Hepatocyte (in vitro differentiated cells): ENCODE measurements at regions not wholly inside any gene's neighbourhood (a gene's known extent, or its start where the extent isn't known, plus 50 kb on each side); places are given as distances from the start of the nearest gene placed in this dataset.

Experiments
- DNase-seq: peaks from one replicate; pipeline ENCODE4 v3.0.0-alpha.2; 2016; ENCODE audit warnings: low spot score
- H2AFZ ChIP-seq: fragments of 200-600 bp; sonication (generic); 2 replicates; pipeline ENCODE4 v1.6.0; 2016; ENCODE audit warnings: antibody characterized with exemption, mild to moderate bottlenecking
- H3K27ac ChIP-seq: fragments of 200-600 bp; sonication (generic); 2 replicates; pipeline ENCODE4 v1.5.1; 2016; ENCODE audit warnings: mild to moderate bottlenecking
- H3K27me3 ChIP-seq: fragments of 200-600 bp; sonication (generic); 2 replicates; pipeline ENCODE4 v1.6.1; 2016
- H3K36me3 ChIP-seq: fragments of 200-600 bp; sonication (generic); replicated peaks from 2 replicates; pipeline ENCODE4 v1.5.1; 2016; ENCODE audit warnings: low read depth; ENCODE audit not compliant: insufficient read depth
- H3K4me1 ChIP-seq: fragments of 200-600 bp; sonication (generic); 2 replicates; pipeline ENCODE4 v1.5.1; 2016; ENCODE audit warnings: mild to moderate bottlenecking, moderate library complexity; ENCODE audit not compliant: insufficient read depth
- H3K4me2 ChIP-seq: fragments of 200-600 bp; sonication (generic); 2 replicates; pipeline ENCODE4 v1.6.0; 2016
- H3K4me3 ChIP-seq: fragments of 200-600 bp; sonication (generic); 2 replicates; pipeline ENCODE4 v1.5.1; 2016; ENCODE audit warnings: mild to moderate bottlenecking
- H3K79me2 ChIP-seq: fragments of 200-600 bp; sonication (generic); 2 replicates; pipeline ENCODE4 v1.6.0; 2017; ENCODE audit warnings: mild to moderate bottlenecking
- H3K9me2 ChIP-seq: fragments of 200-600 bp; sonication (generic); replicated peaks from 2 replicates; pipeline ENCODE4 v1.6.0; 2017; ENCODE audit warnings: mild to moderate bottlenecking; ENCODE audit not compliant: insufficient read depth
- H3K9me3 ChIP-seq: fragments of 200-600 bp; sonication (generic); 2 replicates; pipeline ENCODE4 v1.5.1; 2016; ENCODE audit warnings: low read depth, mild to moderate bottlenecking
- H4K20me1 ChIP-seq: fragments of 200-600 bp; sonication (generic); 2 replicates; pipeline ENCODE4 v1.6.0; 2016; ENCODE audit warnings: mild to moderate bottlenecking; ENCODE audit not compliant: insufficient read depth, poor library complexity, severe bottlenecking
- EZH2 ChIP-seq: fragments of 200-600 bp; sonication (generic); IDR thresholded peaks from 2 replicates; pipeline ENCODE4 v1.6.1; 2016; ENCODE audit warnings: antibody characterized with exemption, mild to moderate bottlenecking, borderline replicate concordance
- EZH2phosphoT487 ChIP-seq: fragments of 200-600 bp; sonication (generic); IDR thresholded peaks from one replicate; pipeline ENCODE4 v1.6.1; 2018; ENCODE audit warnings: antibody characterized with exemption, mild to moderate bottlenecking, low read depth, moderate library complexity; ENCODE audit not compliant: unreplicated experiment, severe bottlenecking
- WGBS: methylation state at CpG from one replicate; pipeline ENCODE4 v1.1.6; 2016; ENCODE audit warnings: low lambda C conversion rate; ENCODE audit errors: missing lambda C conversion rate; 5-methylcytosine and 5-hydroxymethylcytosine counted together
- TF ChIP-seq, protein P1 (sequence below): fragments of 200-600 bp; sonication (generic); IDR thresholded peaks from 2 replicates; pipeline ENCODE4 v1.5.1; 2016; ENCODE audit warnings: antibody characterized with exemption, mild to moderate bottlenecking; ENCODE audit not compliant: poor library complexity

DNA sequence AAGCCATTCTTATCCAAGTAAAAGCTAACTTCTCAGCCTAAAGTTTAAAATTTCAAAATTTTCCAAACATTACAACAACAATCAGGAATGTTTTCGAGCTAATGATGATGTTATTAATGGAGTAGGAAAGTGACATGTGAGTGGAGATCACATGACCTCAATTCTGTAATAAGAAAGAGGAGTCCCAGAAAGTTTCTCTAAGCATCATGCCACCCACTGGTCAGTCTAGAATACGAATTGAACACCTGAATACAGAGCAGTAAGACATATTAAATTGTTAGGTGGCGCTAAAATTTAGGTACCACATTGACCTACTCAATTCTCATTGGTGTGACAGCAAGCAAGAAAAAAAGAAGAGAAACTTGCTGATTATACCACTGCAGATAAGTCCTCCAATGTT, 163.9 kb downstream of the DCLK3 start:
- Histone ChIP-seq H3K79me2 (no peaks in the 10 kb centered on the region), H3K27me3 (peaks cover 46% of the 10 kb centered on the region), H3K36me3 (no peaks in the 10 kb centered on the region), H3K27ac (no peak overlapping the region), H3K4me2 (no peak overlapping the region), H3K9me2 (no peaks in the 10 kb centered on the region), H3K4me1 (no peaks in the 10 kb centered on the region), H3K9me3 (no peaks in the 10 kb centered on the region), H4K20me1 (no peaks in the 10 kb centered on the region), H3K4me3 (no peak overlapping the region), H2AFZ (no peak overlapping the region)
- no peak for TF ChIP-seq EZH2phosphoT487
- TF ChIP-seq, protein P1, sequence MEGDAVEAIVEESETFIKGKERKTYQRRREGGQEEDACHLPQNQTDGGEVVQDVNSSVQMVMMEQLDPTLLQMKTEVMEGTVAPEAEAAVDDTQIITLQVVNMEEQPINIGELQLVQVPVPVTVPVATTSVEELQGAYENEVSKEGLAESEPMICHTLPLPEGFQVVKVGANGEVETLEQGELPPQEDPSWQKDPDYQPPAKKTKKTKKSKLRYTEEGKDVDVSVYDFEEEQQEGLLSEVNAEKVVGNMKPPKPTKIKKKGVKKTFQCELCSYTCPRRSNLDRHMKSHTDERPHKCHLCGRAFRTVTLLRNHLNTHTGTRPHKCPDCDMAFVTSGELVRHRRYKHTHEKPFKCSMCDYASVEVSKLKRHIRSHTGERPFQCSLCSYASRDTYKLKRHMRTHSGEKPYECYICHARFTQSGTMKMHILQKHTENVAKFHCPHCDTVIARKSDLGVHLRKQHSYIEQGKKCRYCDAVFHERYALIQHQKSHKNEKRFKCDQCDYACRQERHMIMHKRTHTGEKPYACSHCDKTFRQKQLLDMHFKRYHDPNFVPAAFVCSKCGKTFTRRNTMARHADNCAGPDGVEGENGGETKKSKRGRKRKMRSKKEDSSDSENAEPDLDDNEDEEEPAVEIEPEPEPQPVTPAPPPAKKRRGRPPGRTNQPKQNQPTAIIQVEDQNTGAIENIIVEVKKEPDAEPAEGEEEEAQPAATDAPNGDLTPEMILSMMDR: no peak
- TF ChIP-seq EZH2: no peak
- DNase-seq: no peak
- 85% methylated on average over 3 of the region's 3 CpGs for WGBS
